ENCODE measurements at regions not wholly inside any gene's neighbourhood (a gene's known extent, or its start where the extent isn't known, plus 50 kb on each side); places are given as distances from the start of the nearest gene placed in this dataset.

GRCh38 chr19:13699786-13700185 lies 64.5 kb upstream of the MRI1 start (continued):
- TF ChIP-seq ZNF462 (CRISPR knock-in tag; IDR thresholded peaks at IDR 0.05), result no peak
- TF ChIP-seq EZH2phosphoT487 (IDR thresholded peaks at IDR 0.05; ENCODE audit: unreplicated experiment), result no peak
- TF ChIP-seq ZNF114 (CRISPR knock-in tag; IDR thresholded peaks at IDR 0.05), result no peak

GRCh38 chr19:13696839-13697238 lies 67.5 kb upstream of the MRI1 start:
- Mint-ChIP-seq H3K27ac (no peak overlapping the region), H3K4me3 (no peak overlapping the region), H3K4me1 (no peaks in the 10 kb centered on the region), H3K36me3 (ENCODE audit: low read depth) (peaks cover 5% of the 10 kb centered on the region; the same call in 1 of the 3 replicates), H3K27me3 (ENCODE audit: insufficient read depth, low read depth, poor library complexity) (peaks cover 15% of the 10 kb centered on the region), H3K9me3 (peaks cover 8% of the 10 kb centered on the region; the same call in 2 of the 3 replicates)
- Histone ChIP-seq H3K27ac (ENCODE audit: low read depth) (no peak overlapping the region), H3K79me2 (replicated peaks; ENCODE audit: insufficient read depth) (no peaks in the 10 kb centered on the region), H2AFZ (no peak overlapping the region), H3K4me3 (no peak overlapping the region), H3K4me1 (ENCODE audit: insufficient read depth) (no peaks in the 10 kb centered on the region), H4K20me1 (replicated peaks; ENCODE audit: insufficient read depth) (no peaks in the 10 kb centered on the region), H3K4me2 (no peak overlapping the region), H3K9me2 (ENCODE audit: insufficient read depth) (no peaks in the 10 kb centered on the region), H3F3A (replicated peaks; ENCODE audit: low read depth) (no peaks in the 10 kb centered on the region), H3K27me3 (ENCODE audit: insufficient read depth) (peaks cover 3% of the 10 kb centered on the region; the same call in 1 of the 2 replicates), H3K36me3 (ENCODE audit: insufficient read depth) (no peaks in the 10 kb centered on the region)
- TF ChIP-seq ZNF114 (CRISPR knock-in tag; IDR thresholded peaks at IDR 0.05), result no peak
- TF ChIP-seq REST (IDR thresholded peaks at IDR 0.05; ENCODE audit: unreplicated experiment), result no peak
- no peak for TF ChIP-seq JUNB (IDR thresholded peaks at IDR 0.05; ENCODE audit: unreplicated experiment)
- TF ChIP-seq EZH2 (IDR thresholded peaks at IDR 0.05; ENCODE audit: low read depth, unreplicated experiment), result no peak
- no peak for TF ChIP-seq NANOG (IDR thresholded peaks at IDR 0.05; ENCODE audit: borderline replicate concordance)
- no peak for TF ChIP-seq ZNF331 (CRISPR knock-in tag; IDR thresholded peaks at IDR 0.05; ENCODE audit: low read depth)
- DNase-seq (ENCODE audit: low spot score), result no peak
- no peak for ATAC-seq

Measured in GM23338 (cell line).